OCI-LY1 (cell line): ENCODE measurements at regions not wholly inside any gene's neighbourhood (a gene's known extent, or its start where the extent isn't known, plus 50 kb on each side); places are given as distances from the start of the nearest gene placed in this dataset.

ENCODE experiments used
- H2AFZ ChIP-seq: fragments of 200-600 bp; sonication (generic), shearing (Covaris generic); 2 replicates; pipeline ENCODE4 v1.6.0; 2014; ENCODE audit warnings: antibody characterized with exemption, mild to moderate bottlenecking, low read length
- H3F3A ChIP-seq: fragments of 200-600 bp; sonication (generic), shearing (Covaris generic); 2 replicates; pipeline ENCODE4 v1.6.0; 2014; ENCODE audit warnings: mild to moderate bottlenecking, antibody characterized with exemption, low read length, moderate library complexity; ENCODE audit not compliant: insufficient read depth
- H3K27ac ChIP-seq: fragments of 200-600 bp; sonication (generic); 2 replicates; pipeline ENCODE4 v1.5.1; 2014; ENCODE audit warnings: low read length, mixed run types, mild to moderate bottlenecking, low read depth; ENCODE audit not compliant: poor library complexity, severe bottlenecking
- H3K27me3 ChIP-seq: fragments of 200-600 bp; sonication (generic); 2 replicates; pipeline ENCODE4 v1.6.0; 2014; ENCODE audit warnings: antibody characterized with exemption, mild to moderate bottlenecking, low read length, moderate library complexity; ENCODE audit not compliant: insufficient read depth
- H3K36me3 ChIP-seq: fragments of 200-600 bp; sonication (generic); 2 replicates; pipeline ENCODE4 v1.6.1; 2014; ENCODE audit warnings: mild to moderate bottlenecking, antibody characterized with exemption, low read length, moderate library complexity, mixed read lengths; ENCODE audit not compliant: insufficient read depth
- H3K4me1 ChIP-seq: fragments of 200-600 bp; sonication (generic); 2 replicates; pipeline ENCODE4 v1.5.1; 2014; ENCODE audit warnings: mild to moderate bottlenecking, low read length, moderate library complexity; ENCODE audit not compliant: insufficient read depth, severe bottlenecking
- H3K4me2 ChIP-seq: fragments of 200-600 bp; sonication (generic), shearing (Covaris generic); 2 replicates; pipeline ENCODE4 v1.6.1; 2014; ENCODE audit warnings: low read length
- H3K4me3 ChIP-seq: fragments of 200-600 bp; sonication (generic); 2 replicates; pipeline ENCODE4 v1.5.1; 2014; ENCODE audit warnings: low read length, low read depth, mild to moderate bottlenecking, mixed read lengths; ENCODE audit not compliant: poor library complexity, severe bottlenecking
- H3K79me2 ChIP-seq: fragments of 200-600 bp; shearing (Covaris generic); 2 replicates; pipeline ENCODE4 v1.6.1; 2016; ENCODE audit warnings: mixed run types, low read length, mixed read lengths; ENCODE audit not compliant: insufficient read depth
- H3K9ac ChIP-seq: fragments of 200-600 bp; sonication (generic), shearing (Covaris generic); 2 replicates; pipeline ENCODE4 v1.6.1; 2014; ENCODE audit warnings: mild to moderate bottlenecking, low read length, mixed read lengths
- H3K9me2 ChIP-seq: fragments of 200-600 bp; sonication (generic), shearing (Covaris generic); 2 replicates; pipeline ENCODE4 v1.6.1; 2014; ENCODE audit warnings: low read depth, mild to moderate bottlenecking, low read length, mixed read lengths
- H3K9me3 ChIP-seq: fragments of 200-600 bp; shearing (Covaris generic); 2 replicates; pipeline ENCODE4 v1.6.1; 2014; ENCODE audit warnings: low read length, mixed read lengths
- H4K20me1 ChIP-seq: fragments of 200-600 bp; sonication (generic), shearing (Covaris generic); 2 replicates; pipeline ENCODE4 v1.6.0; 2016; ENCODE audit warnings: mild to moderate bottlenecking, low read length; ENCODE audit not compliant: insufficient read depth
- EZH2 ChIP-seq: fragments of 200-600 bp; sonication (generic), shearing (Covaris generic); IDR thresholded peaks from 2 replicates; pipeline ENCODE4 v1.8.0; 2017; ENCODE audit warnings: borderline replicate concordance, mixed run types, mild to moderate bottlenecking, antibody characterized with exemption, low read length, moderate library complexity, mixed read lengths
- TF ChIP-seq, protein P1 (sequence below): fragments of 200-600 bp; sonication (generic), shearing (Covaris generic); IDR thresholded peaks from 2 replicates; pipeline ENCODE4 v1.5.1; 2017; ENCODE audit warnings: mild to moderate bottlenecking, antibody characterized with exemption, low read length, moderate library complexity, mixed read lengths

DNA sequence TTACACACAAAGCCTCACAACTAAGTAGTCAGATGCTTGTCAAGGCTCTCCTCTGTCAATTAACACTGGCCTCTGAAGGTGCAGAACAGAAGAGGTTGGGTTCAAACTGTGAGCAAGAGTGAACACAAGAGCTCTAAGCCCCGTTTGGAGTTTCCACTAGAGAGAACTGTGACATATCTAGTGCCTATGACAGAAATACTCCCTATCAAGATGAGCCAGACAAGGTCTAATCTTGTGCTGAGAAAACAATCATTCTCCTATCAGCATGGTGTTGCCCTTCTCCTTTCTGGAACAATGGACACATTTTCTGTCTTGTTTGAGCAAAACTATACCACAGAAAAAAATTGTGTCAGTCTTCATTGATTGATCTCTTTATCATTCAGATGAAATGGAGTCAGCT lies 62.4 kb upstream of the CCDC71L start:
- no peak overlapping the region for H2AFZ ChIP-seq
- H3K4me1 ChIP-seq = peaks cover 2% of the 10 kb centered on the region
- no peak overlapping the region for H3K4me3 ChIP-seq
- TF ChIP-seq EZH2 = no peak
- H3K36me3 ChIP-seq = no peaks in the 10 kb centered on the region
- H3K9me3 ChIP-seq = no peaks in the 10 kb centered on the region
- H4K20me1 ChIP-seq = no peaks in the 10 kb centered on the region
- H3K27me3 ChIP-seq = no peaks in the 10 kb centered on the region
- H3K9me2 ChIP-seq = no peaks in the 10 kb centered on the region
- no peak overlapping the region for H3K4me2 ChIP-seq
- no peaks in the 10 kb centered on the region for H3K79me2 ChIP-seq
- no peaks in the 10 kb centered on the region for H3F3A ChIP-seq
- no peak overlapping the region for H3K9ac ChIP-seq
- H3K27ac ChIP-seq = no peak overlapping the region

DNA sequence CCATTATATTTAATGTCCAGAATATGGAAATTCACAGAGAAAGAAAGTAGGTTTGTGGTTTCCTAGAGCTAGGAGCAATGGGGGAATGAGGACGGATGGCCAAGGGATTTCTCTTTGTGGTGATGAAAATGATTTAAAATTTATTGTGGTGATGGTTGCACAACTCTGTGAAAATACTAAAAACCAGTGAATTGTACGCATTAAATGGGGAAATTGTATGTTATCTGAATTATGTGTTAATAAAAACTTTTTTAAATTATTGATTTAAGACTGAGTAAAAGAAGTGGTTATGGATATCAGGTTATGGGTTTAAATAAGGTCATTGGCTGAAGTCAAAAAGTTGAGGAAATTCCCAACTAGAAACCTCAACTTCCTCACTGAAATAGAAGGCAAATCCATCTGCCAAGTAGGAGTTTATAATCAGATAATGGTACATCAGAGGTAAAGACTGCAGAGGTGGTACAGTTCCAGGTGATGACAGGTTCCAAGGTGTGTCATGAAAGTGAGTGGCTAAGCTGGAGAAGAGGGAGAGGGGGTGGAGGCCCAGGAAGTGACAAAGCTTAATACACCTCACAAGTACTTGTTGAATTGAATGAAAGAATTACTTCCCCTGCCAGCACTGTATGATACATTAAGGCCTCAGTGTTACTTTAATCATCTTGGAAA lies 68.9 kb upstream of the CCDC71L start:
- Histone ChIP-seq H4K20me1 (no peaks in the 10 kb centered on the region), H3K4me1 (peaks cover 13% of the 10 kb centered on the region), H3K36me3 (no peaks in the 10 kb centered on the region), H3K4me3 (no peak overlapping the region), H3K27me3 (no peaks in the 10 kb centered on the region), H3K79me2 (no peaks in the 10 kb centered on the region), H3K9me3 (no peaks in the 10 kb centered on the region), H3K27ac (no peak overlapping the region), H3K4me2 (no peak overlapping the region), H3K9ac (no peak overlapping the region), H3K9me2 (no peaks in the 10 kb centered on the region), H3F3A (no peaks in the 10 kb centered on the region), H2AFZ (no peak overlapping the region)
- no peak for TF ChIP-seq EZH2
- TF ChIP-seq, protein P1, sequence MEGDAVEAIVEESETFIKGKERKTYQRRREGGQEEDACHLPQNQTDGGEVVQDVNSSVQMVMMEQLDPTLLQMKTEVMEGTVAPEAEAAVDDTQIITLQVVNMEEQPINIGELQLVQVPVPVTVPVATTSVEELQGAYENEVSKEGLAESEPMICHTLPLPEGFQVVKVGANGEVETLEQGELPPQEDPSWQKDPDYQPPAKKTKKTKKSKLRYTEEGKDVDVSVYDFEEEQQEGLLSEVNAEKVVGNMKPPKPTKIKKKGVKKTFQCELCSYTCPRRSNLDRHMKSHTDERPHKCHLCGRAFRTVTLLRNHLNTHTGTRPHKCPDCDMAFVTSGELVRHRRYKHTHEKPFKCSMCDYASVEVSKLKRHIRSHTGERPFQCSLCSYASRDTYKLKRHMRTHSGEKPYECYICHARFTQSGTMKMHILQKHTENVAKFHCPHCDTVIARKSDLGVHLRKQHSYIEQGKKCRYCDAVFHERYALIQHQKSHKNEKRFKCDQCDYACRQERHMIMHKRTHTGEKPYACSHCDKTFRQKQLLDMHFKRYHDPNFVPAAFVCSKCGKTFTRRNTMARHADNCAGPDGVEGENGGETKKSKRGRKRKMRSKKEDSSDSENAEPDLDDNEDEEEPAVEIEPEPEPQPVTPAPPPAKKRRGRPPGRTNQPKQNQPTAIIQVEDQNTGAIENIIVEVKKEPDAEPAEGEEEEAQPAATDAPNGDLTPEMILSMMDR = no peak

DNA sequence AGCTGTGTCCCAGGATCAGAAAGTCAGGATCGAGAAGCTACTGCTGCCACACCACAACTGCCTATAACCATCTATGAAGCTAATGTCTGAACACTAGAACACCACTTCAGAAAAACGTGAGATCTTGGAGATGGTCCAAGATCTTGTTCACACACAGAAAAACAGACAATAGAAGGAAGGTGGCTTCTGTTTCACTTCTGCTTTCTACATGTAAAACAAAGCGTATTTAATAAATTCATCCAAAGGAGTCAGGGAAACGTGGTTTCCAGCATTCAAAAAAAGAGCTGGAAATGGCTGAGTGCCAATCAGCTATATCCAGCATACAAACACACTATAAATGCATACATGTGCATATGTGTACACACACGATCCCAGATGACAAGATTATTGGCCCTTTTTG lies 70.2 kb upstream of the CCDC71L start:
- Histone ChIP-seq H3K9me3 (no peaks in the 10 kb centered on the region), H3K4me2 (peak overlapping the region; percentile 15; the same call in 1 of the 2 replicates), H2AFZ (no peak overlapping the region), H3K27me3 (no peaks in the 10 kb centered on the region), H3K36me3 (no peaks in the 10 kb centered on the region), H3F3A (no peaks in the 10 kb centered on the region), H3K79me2 (no peaks in the 10 kb centered on the region), H3K27ac (no peak overlapping the region), H3K4me3 (no peak overlapping the region), H3K9ac (no peak overlapping the region), H3K9me2 (no peaks in the 10 kb centered on the region), H3K4me1 (peaks cover 13% of the 10 kb centered on the region), H4K20me1 (no peaks in the 10 kb centered on the region)
- TF ChIP-seq, protein P1 = no peak
- TF ChIP-seq EZH2 = no peak
